Subcutaneous abdominal adipose tissue (tissue), 5 donors: ENCODE measurements at regions not wholly inside any gene's neighbourhood (a gene's known extent, or its start where the extent isn't known, plus 50 kb on each side); places are given as distances from the start of the nearest gene placed in this dataset.
"Not testable (repeated sequence)": the region's sequence is repeated elsewhere in the genome, so short reads cannot be mapped to it uniquely, and the experiment has no call there.

Source experiments
- H3K27ac ChIP-seq: one replicate; pipeline ENCODE4 v1.7.0; 2013; ENCODE audit warnings: low read depth, mild to moderate bottlenecking, inconsistent platforms, low read length, moderate library complexity
- H3K27me3 ChIP-seq, 5 donors: one replicate each; pipeline ENCODE4 v1.7.0; 2013; ENCODE audit warnings: low read length in 5 of 5, inconsistent platforms in 1 of 5; ENCODE audit not compliant: control insufficient read depth in 5 of 5, insufficient read depth in 4 of 5
- H3K36me3 ChIP-seq, 5 donors: one replicate each; pipeline ENCODE4 v1.7.0; 2013; ENCODE audit warnings: low read length in 5 of 5; ENCODE audit not compliant: control insufficient read depth in 5 of 5, insufficient read depth in 5 of 5
- H3K4me1 ChIP-seq, 5 donors: one replicate each; pipeline ENCODE4 v1.7.0; 2013; ENCODE audit warnings: low read length in 5 of 5, mild to moderate bottlenecking in 3 of 5, moderate library complexity in 1 of 5; ENCODE audit not compliant: control insufficient read depth in 5 of 5, insufficient read depth in 5 of 5
- H3K4me3 ChIP-seq, 5 donors: one replicate each; pipeline ENCODE4 v1.7.0; 2013; ENCODE audit warnings: low read length in 5 of 5, low read depth in 1 of 5
- H3K9ac ChIP-seq, 5 donors: one replicate each; pipeline ENCODE4 v1.7.0; 2013; ENCODE audit warnings: low read length in 5 of 5, mild to moderate bottlenecking in 4 of 5, moderate library complexity in 3 of 5
- H3K9me3 ChIP-seq, 5 donors: one replicate each; pipeline ENCODE4 v1.7.0; 2013; ENCODE audit warnings: low read length in 5 of 5; ENCODE audit not compliant: control insufficient read depth in 5 of 5
- donor health status: healthy.
- donor health status: healthy.
- donor health status: healthy.
- donor health status: healthy.
- donor health status: healthy.

DNA sequence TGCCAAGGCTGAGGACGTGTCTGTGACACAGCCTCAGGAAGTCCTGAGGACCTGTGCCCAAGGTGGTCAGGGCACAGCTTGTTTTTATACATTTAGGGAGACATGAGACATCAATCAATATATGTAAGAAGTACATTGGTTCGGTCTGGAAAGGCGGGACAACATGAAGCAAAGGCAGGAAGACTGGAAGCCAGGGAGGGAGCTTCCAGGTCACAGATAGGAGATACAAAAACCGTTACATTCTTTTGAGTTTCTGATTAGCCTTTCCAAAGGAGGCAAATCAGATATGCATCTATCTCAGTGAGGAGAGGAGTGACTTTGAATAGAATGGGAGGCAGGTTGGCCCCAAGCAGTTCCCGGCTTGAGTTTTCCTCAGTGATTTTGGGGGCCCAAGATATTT is 127.1 kb upstream of the SGCG start:
- not testable (repeated sequence) for H3K27me3 ChIP-seq, H3K27ac ChIP-seq, H3K4me3 ChIP-seq, H3K9ac ChIP-seq, H3K9me3 ChIP-seq, H3K4me1 ChIP-seq, H3K36me3 ChIP-seq

DNA sequence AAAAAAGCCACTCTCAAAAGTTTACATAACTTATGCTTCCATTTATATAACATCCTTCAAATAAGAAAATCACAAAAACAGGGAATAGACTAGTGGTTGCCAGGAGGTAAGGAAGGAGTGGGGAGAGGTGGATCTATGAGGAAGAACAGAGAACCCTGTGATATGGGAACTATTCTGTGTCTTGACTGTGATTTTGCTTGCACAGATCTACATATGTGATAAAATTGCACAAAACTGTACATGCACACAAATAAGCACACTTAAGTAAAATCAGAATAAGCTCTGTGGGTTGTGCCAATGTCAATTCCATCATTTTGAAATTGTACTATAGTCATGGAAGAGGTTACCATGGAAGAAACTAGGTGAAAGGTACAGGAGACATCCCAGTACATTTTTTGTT is 121.6 kb upstream of the SGCG start:
- Histone ChIP-seq H3K9ac (no peak overlapping the region), H3K27me3 (no peaks in the 10 kb centered on the region), H3K27ac (no peak overlapping the region), H3K9me3 (no peaks in the 10 kb centered on the region), H3K4me1 (peaks cover 0 to 5% (median 0%) of the 10 kb centered on the region in 5 donors), H3K4me3 (no peak overlapping the region), H3K36me3 (no peaks in the 10 kb centered on the region)

- Histone ChIP-seq H3K4me3 (no peak overlapping the region), H3K27me3 (no peaks in the 10 kb centered on the region), H3K9me3 (no peaks in the 10 kb centered on the region), H3K4me1 (peaks cover 0 to 5% (median 0%) of the 10 kb centered on the region in 5 donors), H3K27ac (no peak overlapping the region), H3K36me3 (no peaks in the 10 kb centered on the region), H3K9ac (no peak overlapping the region)
Measured at GRCh38 chr13:23060959-23061358, 119.8 kb upstream of the SGCG start.

GRCh38 chr13:23067129-23067528 is 113.7 kb upstream of the SGCG start:
- no peak overlapping the region for H3K4me3 ChIP-seq
- no peak overlapping the region for H3K9ac ChIP-seq
- H3K9me3 ChIP-seq = peaks cover 0 to 4% (median 0%) of the 10 kb centered on the region in 5 donors
- H3K27me3 ChIP-seq = no peaks in the 10 kb centered on the region
- H3K36me3 ChIP-seq = no peaks in the 10 kb centered on the region
- H3K4me1 ChIP-seq = no peaks in the 10 kb centered on the region
- H3K27ac ChIP-seq = no peak overlapping the region

- no peak overlapping the region for H3K27ac ChIP-seq
- no peaks in the 10 kb centered on the region for H3K27me3 ChIP-seq
- H3K4me1 ChIP-seq = peaks cover 0 to 13% (median 10%) of the 10 kb centered on the region in 5 donors
- peaks cover 0 to 4% (median 0%) of the 10 kb centered on the region in 5 donors for H3K9me3 ChIP-seq
- H3K9ac ChIP-seq = no peak overlapping the region
- H3K4me3 ChIP-seq = no peak overlapping the region
- no peaks in the 10 kb centered on the region for H3K36me3 ChIP-seq
Measured at GRCh38 chr13:23069566-23069965, 111.2 kb upstream of the SGCG start.

- H3K36me3 ChIP-seq = no peaks in the 10 kb centered on the region
- no peak overlapping the region for H3K9ac ChIP-seq
- no peaks in the 10 kb centered on the region for H3K27me3 ChIP-seq
- peaks cover 0 to 13% (median 10%) of the 10 kb centered on the region in 5 donors for H3K4me1 ChIP-seq
- no peak overlapping the region for H3K4me3 ChIP-seq
- peaks cover 0 to 4% (median 0%) of the 10 kb centered on the region in 5 donors for H3K9me3 ChIP-seq
- H3K27ac ChIP-seq = peak overlapping the region; percentile 47
Measured at GRCh38 chr13:23074075-23074828, 106.5 kb upstream of the SGCG start.

DNA sequence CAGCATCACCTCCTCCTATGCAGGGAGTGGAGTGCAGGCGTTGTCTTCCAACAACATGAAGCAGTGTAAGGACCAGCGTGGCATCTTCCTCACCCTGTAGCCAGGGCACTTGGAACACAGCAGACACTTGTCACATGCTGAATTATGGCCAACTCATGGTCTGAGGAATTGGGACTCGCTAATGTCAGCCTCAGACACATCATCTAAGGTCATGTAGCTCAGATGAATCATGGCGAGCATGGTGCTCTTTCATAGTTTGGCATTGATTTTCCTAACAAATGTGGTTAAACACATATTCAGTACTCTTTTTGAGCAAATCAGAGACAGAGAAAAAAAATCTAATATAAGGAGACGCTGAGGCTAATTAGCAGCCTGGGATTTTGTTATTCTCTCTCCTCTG is 99.6 kb upstream of the SGCG start:
- no peak overlapping the region for H3K4me3 ChIP-seq
- no peaks in the 10 kb centered on the region for H3K9me3 ChIP-seq

DNA sequence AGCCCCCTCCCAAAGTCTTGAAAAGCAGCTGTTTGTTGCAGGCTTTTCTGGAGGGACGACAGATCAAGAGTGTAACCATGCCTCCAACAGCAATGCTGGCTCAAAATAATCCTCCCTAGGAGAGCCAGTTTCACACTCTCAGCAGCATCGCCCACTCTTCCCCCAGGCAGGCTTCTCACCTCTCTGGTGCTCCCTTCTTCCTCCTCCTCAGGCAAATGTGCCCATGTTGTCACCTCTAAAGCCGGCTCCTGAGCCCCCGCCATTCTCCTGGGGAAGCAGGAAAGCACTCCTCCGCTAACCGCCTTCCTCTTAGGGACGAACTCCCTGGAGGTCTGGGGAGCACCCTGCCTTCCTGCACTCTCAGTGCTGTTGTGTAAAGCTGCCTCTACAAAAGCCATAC is 98.9 kb upstream of the SGCG start:
- Histone ChIP-seq H3K9ac (no peak overlapping the region), H3K27me3 (no peaks in the 10 kb centered on the region), H3K4me1 (no peaks in the 10 kb centered on the region), H3K36me3 (no peaks in the 10 kb centered on the region), H3K4me3 (no peak overlapping the region), H3K9me3 (no peaks in the 10 kb centered on the region), H3K27ac (no peak overlapping the region)

More for the DNA sequence above, 99.6 kb upstream of the SGCG start:
- H3K27me3 ChIP-seq = no peaks in the 10 kb centered on the region
- H3K36me3 ChIP-seq = no peaks in the 10 kb centered on the region
- H3K27ac ChIP-seq = no peak overlapping the region
- H3K9ac ChIP-seq = no peak overlapping the region
- H3K4me1 ChIP-seq = no peaks in the 10 kb centered on the region

DNA sequence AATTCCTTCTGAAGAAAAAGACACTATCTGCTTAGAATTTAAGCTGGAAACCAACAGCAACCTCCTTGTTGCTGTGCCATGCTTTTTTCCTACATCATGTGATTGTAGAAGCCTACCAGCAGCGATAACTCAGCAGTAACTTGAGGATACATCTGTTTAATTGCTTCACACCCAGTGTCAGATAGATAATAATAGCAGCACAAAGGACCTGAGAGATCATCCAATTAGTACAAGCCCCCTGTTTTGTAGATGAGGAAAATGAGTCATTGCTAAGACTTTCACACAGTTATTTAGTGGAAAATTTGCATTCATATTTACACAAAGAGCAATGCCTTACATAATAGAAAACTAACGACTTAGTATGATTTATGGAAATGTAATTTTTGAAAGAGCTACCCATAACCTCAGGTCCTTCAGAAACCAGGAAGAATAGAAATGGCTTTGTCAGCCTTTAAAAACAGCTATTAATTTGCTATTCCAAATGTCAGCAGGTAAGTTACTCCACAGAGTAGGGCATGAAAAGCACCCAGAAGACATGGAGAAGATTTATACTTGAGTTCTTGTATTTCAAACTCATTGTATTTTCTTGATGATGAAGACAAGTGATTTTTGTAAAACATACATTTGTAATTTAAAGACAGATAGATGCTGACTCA is 93.7 kb upstream of the SGCG start:
- Histone ChIP-seq H3K4me1 (no peaks in the 10 kb centered on the region), H3K36me3 (no peaks in the 10 kb centered on the region), H3K9me3 (no peaks in the 10 kb centered on the region), H3K9ac (no peak overlapping the region), H3K27me3 (no peaks in the 10 kb centered on the region), H3K4me3 (no peak overlapping the region), H3K27ac (no peak overlapping the region)

DNA sequence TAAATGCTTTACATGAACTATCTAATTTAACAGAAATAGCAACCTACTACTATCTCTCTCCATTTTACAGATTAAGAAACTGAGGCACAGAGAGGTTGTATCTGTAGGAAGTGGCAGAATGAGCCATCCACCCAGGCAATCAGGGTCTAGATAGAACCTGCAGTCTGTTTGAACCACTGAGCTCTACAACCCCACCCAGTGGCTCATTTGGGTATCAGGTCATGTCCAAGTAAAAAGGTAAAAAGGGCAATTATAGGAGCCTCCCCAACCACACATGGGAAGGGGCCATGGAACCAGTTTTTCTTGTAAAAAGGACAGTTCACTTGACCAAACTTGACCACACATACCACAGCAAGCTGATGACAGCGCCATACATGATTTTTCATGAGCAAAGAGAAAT is 92.9 kb upstream of the SGCG start:
- Histone ChIP-seq H3K4me1 (no peaks in the 10 kb centered on the region), H3K4me3 (no peak overlapping the region), H3K27me3 (no peaks in the 10 kb centered on the region), H3K27ac (no peak overlapping the region), H3K9ac (no peak overlapping the region), H3K9me3 (no peaks in the 10 kb centered on the region), H3K36me3 (no peaks in the 10 kb centered on the region)
